ENCODE measurements at regions not wholly inside any gene's neighbourhood (a gene's known extent, or its start where the extent isn't known, plus 50 kb on each side); places are given as distances from the start of the nearest gene placed in this dataset.

DNA sequence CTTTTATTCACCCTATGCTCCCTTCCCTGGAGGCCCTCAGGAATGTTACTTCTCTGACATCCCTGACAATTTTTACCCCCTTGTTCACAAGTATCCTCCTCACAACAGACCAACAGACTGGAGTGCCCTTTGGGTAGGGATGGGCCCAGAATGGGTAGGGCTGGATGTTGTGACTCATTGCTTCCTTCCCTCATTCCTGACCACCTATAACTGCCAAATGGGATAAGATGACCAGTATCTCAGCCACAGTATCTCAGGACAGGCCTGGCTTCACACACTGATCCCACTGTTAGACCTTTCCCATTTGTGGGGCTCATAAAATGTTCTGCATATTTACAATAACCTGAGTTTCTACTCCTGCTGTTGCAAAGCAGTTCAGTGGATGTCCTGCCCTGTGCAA, 223.0 kb upstream of the LRFN2 start:
- H2AK5ac ChIP-seq (ENCODE audit: low read depth, low read length) = no peak overlapping the region
- no peak overlapping the region for H2BK120ac ChIP-seq (ENCODE audit: low read depth, low read length)
- H3K4ac ChIP-seq (ENCODE audit: low read length) = no peak overlapping the region
- no peak overlapping the region for H2BK5ac ChIP-seq (ENCODE audit: low read length)
- H3K79me1 ChIP-seq (ENCODE audit: low read depth, low read length) = no peaks in the 10 kb centered on the region
- no peak overlapping the region for H3K23ac ChIP-seq (ENCODE audit: low read depth, low read length, poor library complexity)
- H3K4me1 ChIP-seq (ENCODE audit: control insufficient read depth in 2 of 2, insufficient read depth in 1 of 2, low read depth in 1 of 2, low read length in 2 of 2) = no peaks in the 10 kb centered on the region
- H2BK12ac ChIP-seq (ENCODE audit: low read length) = no peak overlapping the region
- H3K18ac ChIP-seq (ENCODE audit: low read length) = peak overlapping the region; percentile 0
- H3K14ac ChIP-seq (ENCODE audit: low read length) = no peak overlapping the region
- no peaks in the 10 kb centered on the region for H3K9me3 ChIP-seq (replicated peaks in 1 of 2; ENCODE audit: control insufficient read depth in 2 of 2, insufficient read depth in 1 of 2, low read depth in 1 of 2, low read length in 2 of 2)
- no peak for DNase-seq (ENCODE audit: low spot score)
- H4K91ac ChIP-seq (ENCODE audit: low read depth, low read length, poor library complexity) = no peak overlapping the region
- no peak overlapping the region for H2BK15ac ChIP-seq (ENCODE audit: low read length)
- no peak overlapping the region for H3K4me3 ChIP-seq (ENCODE audit: low read length in 2 of 2)
- no peak overlapping the region for H3K4me2 ChIP-seq (ENCODE audit: insufficient read depth, low read length, poor library complexity, severe bottlenecking)
- no peaks in the 10 kb centered on the region for H3K27me3 ChIP-seq (ENCODE audit: control insufficient read depth in 3 of 3, insufficient read depth in 3 of 3, low read depth in 1 of 3, low read length in 3 of 3)
- no peak overlapping the region for H4K8ac ChIP-seq (ENCODE audit: low read depth, low read length)
- H3K27ac ChIP-seq (replicated peaks; ENCODE audit: low read length) = no peak overlapping the region
- no peak overlapping the region for H3K9ac ChIP-seq (ENCODE audit: low read depth, low read length, poor library complexity)
- H3K36me3 ChIP-seq (replicated peaks in 1 of 2; ENCODE audit: control insufficient read depth in 2 of 2, insufficient read depth in 2 of 2, low read length in 2 of 2) = no peaks in the 10 kb centered on the region
- no peak overlapping the region for H2AFZ ChIP-seq (ENCODE audit: low read length)

DNA sequence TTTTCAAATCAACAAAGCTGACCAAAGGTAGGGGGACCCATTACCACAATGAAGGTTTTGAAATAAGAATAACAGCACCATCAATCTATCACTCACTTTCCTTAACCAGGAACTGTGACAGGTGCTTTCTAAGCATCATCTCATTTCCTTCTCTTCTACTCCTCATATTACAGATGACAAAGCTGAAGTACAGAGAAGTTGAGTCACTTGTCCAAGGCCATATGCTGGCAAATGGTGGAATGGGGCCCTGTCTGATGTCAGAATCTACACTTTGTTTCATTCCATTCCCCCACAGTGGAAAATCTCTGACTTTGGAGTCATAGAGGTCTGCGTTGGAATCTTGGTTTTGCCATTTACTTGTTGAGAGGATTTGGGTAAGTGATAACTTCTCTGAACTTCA, 222.5 kb upstream of the LRFN2 start:
- Histone ChIP-seq H2AFZ (ENCODE audit: low read length) (no peak overlapping the region), H3K4ac (ENCODE audit: low read length) (no peak overlapping the region), H3K14ac (ENCODE audit: low read length) (no peak overlapping the region), H3K18ac (ENCODE audit: low read length) (no peak overlapping the region), H4K91ac (ENCODE audit: low read depth, low read length, poor library complexity) (no peak overlapping the region), H3K4me3 (ENCODE audit: low read length in 2 of 2) (no peak overlapping the region), H3K27me3 (ENCODE audit: control insufficient read depth in 3 of 3, insufficient read depth in 3 of 3, low read depth in 1 of 3, low read length in 3 of 3) (no peaks in the 10 kb centered on the region), H2BK120ac (ENCODE audit: low read depth, low read length) (no peak overlapping the region), H3K9me3 (replicated peaks in 1 of 2; ENCODE audit: control insufficient read depth in 2 of 2, insufficient read depth in 1 of 2, low read depth in 1 of 2, low read length in 2 of 2) (no peaks in the 10 kb centered on the region), H3K27ac (replicated peaks; ENCODE audit: low read length) (no peak overlapping the region), H2BK5ac (ENCODE audit: low read length) (no peak overlapping the region), H3K9ac (ENCODE audit: low read depth, low read length, poor library complexity) (no peak overlapping the region), H3K23ac (ENCODE audit: low read depth, low read length, poor library complexity) (no peak overlapping the region), H2BK15ac (ENCODE audit: low read length) (no peak overlapping the region), H3K4me1 (ENCODE audit: control insufficient read depth in 2 of 2, insufficient read depth in 1 of 2, low read depth in 1 of 2, low read length in 2 of 2) (no peaks in the 10 kb centered on the region), H3K36me3 (replicated peaks in 1 of 2; ENCODE audit: control insufficient read depth in 2 of 2, insufficient read depth in 2 of 2, low read length in 2 of 2) (no peaks in the 10 kb centered on the region), H2AK5ac (ENCODE audit: low read depth, low read length) (no peak overlapping the region), H3K79me1 (ENCODE audit: low read depth, low read length) (no peaks in the 10 kb centered on the region), H3K4me2 (ENCODE audit: insufficient read depth, low read length, poor library complexity, severe bottlenecking) (no peak overlapping the region), H2BK12ac (ENCODE audit: low read length) (no peak overlapping the region), H4K8ac (ENCODE audit: low read depth, low read length) (no peak overlapping the region)
- DNase-seq (ENCODE audit: low spot score) = no peak
- WGBS, 2 donors (ENCODE audit: extremely low coverage in 2 of 2, insufficient read length in 2 of 2, insufficient replicate concordance in 1 of 2) = no CpG with 5 or more reads among the region's 1 CpG

DNA sequence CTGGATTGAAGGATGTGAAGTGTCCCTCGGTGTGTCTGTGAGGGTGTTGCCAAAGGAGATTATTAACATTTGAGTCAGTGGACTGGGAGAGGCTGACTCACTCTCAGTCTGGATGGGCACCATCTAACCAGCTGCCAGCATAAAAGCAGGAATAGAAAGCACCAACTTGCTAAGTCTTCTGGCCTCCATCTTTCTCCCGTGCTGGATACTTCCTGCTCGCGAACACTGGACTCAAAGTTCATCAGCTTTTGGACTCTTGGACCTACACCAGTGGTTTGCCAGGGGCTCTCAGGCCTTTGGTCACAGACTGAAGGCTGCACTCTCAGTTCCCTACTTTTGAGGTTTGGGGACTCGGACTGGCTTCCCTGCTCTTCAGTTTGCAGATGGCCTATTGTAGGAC, 220.3 kb upstream of the LRFN2 start:
- H3K27ac ChIP-seq (replicated peaks; ENCODE audit: low read length) = no peak overlapping the region
- no peaks in the 10 kb centered on the region for H3K9me3 ChIP-seq (replicated peaks in 1 of 2; ENCODE audit: control insufficient read depth in 2 of 2, insufficient read depth in 1 of 2, low read depth in 1 of 2, low read length in 2 of 2)
- no peaks in the 10 kb centered on the region for H3K36me3 ChIP-seq (replicated peaks in 1 of 2; ENCODE audit: control insufficient read depth in 2 of 2, insufficient read depth in 2 of 2, low read length in 2 of 2)
- no peak overlapping the region for H2AFZ ChIP-seq (ENCODE audit: low read length)
- H4K91ac ChIP-seq (ENCODE audit: low read depth, low read length, poor library complexity) = no peak overlapping the region
- peaks cover 0 to 1% of the 10 kb centered on the region in 2 donors for H3K4me1 ChIP-seq (ENCODE audit: control insufficient read depth in 2 of 2, insufficient read depth in 1 of 2, low read depth in 1 of 2, low read length in 2 of 2)
- H3K14ac ChIP-seq (ENCODE audit: low read length) = no peak overlapping the region
- H2AK5ac ChIP-seq (ENCODE audit: low read depth, low read length) = no peak overlapping the region
- H3K4me2 ChIP-seq (ENCODE audit: insufficient read depth, low read length, poor library complexity, severe bottlenecking) = no peak overlapping the region
- no peak overlapping the region for H2BK5ac ChIP-seq (ENCODE audit: low read length)
- no peak overlapping the region for H3K4ac ChIP-seq (ENCODE audit: low read length)
- no peak overlapping the region for H2BK120ac ChIP-seq (ENCODE audit: low read depth, low read length)
- H4K8ac ChIP-seq (ENCODE audit: low read depth, low read length) = no peak overlapping the region
- no CpG with 5 or more reads among the region's 5 CpGs for WGBS, 2 donors (ENCODE audit: extremely low coverage in 2 of 2, insufficient read length in 2 of 2, insufficient replicate concordance in 1 of 2)
- no peak overlapping the region for H2BK12ac ChIP-seq (ENCODE audit: low read length)
- no peak overlapping the region for H3K23ac ChIP-seq (ENCODE audit: low read depth, low read length, poor library complexity)
- no peak for DNase-seq (ENCODE audit: low spot score)
- no peak overlapping the region for H2BK15ac ChIP-seq (ENCODE audit: low read length)
- H3K18ac ChIP-seq (ENCODE audit: low read length) = no peak overlapping the region
- no peak overlapping the region for H3K9ac ChIP-seq (ENCODE audit: low read depth, low read length, poor library complexity)
- no peaks in the 10 kb centered on the region for H3K79me1 ChIP-seq (ENCODE audit: low read depth, low read length)
- no peak overlapping the region for H3K4me3 ChIP-seq (ENCODE audit: low read length in 2 of 2)
- no peaks in the 10 kb centered on the region for H3K27me3 ChIP-seq (ENCODE audit: control insufficient read depth in 3 of 3, insufficient read depth in 3 of 3, low read depth in 1 of 3, low read length in 3 of 3)

GRCh38 chr6:40806256-40806864, 219.2 kb upstream of the LRFN2 start:
- no peak overlapping the region for H3K9ac ChIP-seq (ENCODE audit: low read depth, low read length, poor library complexity)
- H3K4me3 ChIP-seq (ENCODE audit: low read length in 2 of 2) = no peak overlapping the region
- no peak overlapping the region for H3K4me2 ChIP-seq (ENCODE audit: insufficient read depth, low read length, poor library complexity, severe bottlenecking)
- no peak overlapping the region for H2AFZ ChIP-seq (ENCODE audit: low read length)
- no peak overlapping the region for H2AK5ac ChIP-seq (ENCODE audit: low read depth, low read length)
- H2BK5ac ChIP-seq (ENCODE audit: low read length) = no peak overlapping the region
- no peaks in the 10 kb centered on the region for H3K9me3 ChIP-seq (replicated peaks in 1 of 2; ENCODE audit: control insufficient read depth in 2 of 2, insufficient read depth in 1 of 2, low read depth in 1 of 2, low read length in 2 of 2)
- H4K91ac ChIP-seq (ENCODE audit: low read depth, low read length, poor library complexity) = no peak overlapping the region
- no peak overlapping the region for H2BK15ac ChIP-seq (ENCODE audit: low read length)
- no peak overlapping the region for H3K18ac ChIP-seq (ENCODE audit: low read length)
- H3K27me3 ChIP-seq (ENCODE audit: control insufficient read depth in 3 of 3, insufficient read depth in 3 of 3, low read depth in 1 of 3, low read length in 3 of 3) = no peaks in the 10 kb centered on the region
- no peak for DNase-seq (ENCODE audit: low spot score)
- peaks cover 0 to 1% of the 10 kb centered on the region in 2 donors for H3K4me1 ChIP-seq (ENCODE audit: control insufficient read depth in 2 of 2, insufficient read depth in 1 of 2, low read depth in 1 of 2, low read length in 2 of 2)
- no peak overlapping the region for H3K27ac ChIP-seq (replicated peaks; ENCODE audit: low read length)
- H3K23ac ChIP-seq (ENCODE audit: low read depth, low read length, poor library complexity) = no peak overlapping the region
- WGBS, 2 donors (ENCODE audit: extremely low coverage in 2 of 2, insufficient read length in 2 of 2, insufficient replicate concordance in 1 of 2) = no CpG with 5 or more reads among the region's 7 CpGs
- no peaks in the 10 kb centered on the region for H3K36me3 ChIP-seq (replicated peaks in 1 of 2; ENCODE audit: control insufficient read depth in 2 of 2, insufficient read depth in 2 of 2, low read length in 2 of 2)
- H3K79me1 ChIP-seq (ENCODE audit: low read depth, low read length) = no peaks in the 10 kb centered on the region
- no peak overlapping the region for H3K14ac ChIP-seq (ENCODE audit: low read length)
- no peak overlapping the region for H2BK120ac ChIP-seq (ENCODE audit: low read depth, low read length)
- no peak overlapping the region for H3K4ac ChIP-seq (ENCODE audit: low read length)
- H4K8ac ChIP-seq (ENCODE audit: low read depth, low read length) = no peak overlapping the region
- no peak overlapping the region for H2BK12ac ChIP-seq (ENCODE audit: low read length)
